ENCODE measurements at regions not wholly inside any gene's neighbourhood (a gene's known extent, or its start where the extent isn't known, plus 50 kb on each side); places are given as distances from the start of the nearest gene placed in this dataset.

DNA sequence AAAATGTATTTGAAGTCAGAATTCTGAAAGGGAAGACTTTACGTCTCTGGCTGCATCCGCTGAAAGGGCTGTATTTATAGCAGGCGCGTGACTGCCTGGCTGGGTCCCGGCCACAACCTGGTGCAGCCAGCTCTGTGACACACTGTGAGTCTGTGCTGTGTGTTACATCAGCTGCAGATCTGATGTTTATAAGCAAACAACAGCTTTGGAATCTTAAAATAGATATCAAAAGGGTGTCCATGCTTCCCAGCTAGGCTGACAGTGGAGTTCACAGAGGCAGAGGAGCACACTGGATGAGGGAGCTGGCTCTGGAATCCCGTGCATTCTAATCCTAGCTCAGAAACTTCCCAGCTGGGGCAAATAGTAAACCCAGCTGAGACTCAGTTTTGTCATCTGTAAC lies 433.4 kb upstream of the BRINP1 start:
- no peak for DNase-seq

DNA sequence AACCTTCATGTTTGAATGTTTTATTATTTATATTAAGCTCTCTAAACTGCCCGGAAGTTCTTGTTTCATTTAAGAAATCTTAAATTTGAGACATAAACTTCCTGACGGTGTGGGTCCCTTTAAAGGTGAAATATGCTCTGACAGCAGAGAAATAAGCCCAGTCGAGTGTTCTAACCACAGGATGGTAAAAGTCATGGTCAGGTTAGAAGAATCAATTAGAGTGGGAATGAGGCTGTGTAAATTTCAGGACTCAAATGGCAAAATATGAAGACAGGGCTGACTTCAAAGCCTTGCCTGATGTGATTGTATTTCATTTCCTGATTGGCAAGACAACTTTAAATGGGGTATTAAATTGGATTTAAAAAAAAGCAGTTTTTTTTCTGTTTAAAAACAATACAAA lies 432.9 kb upstream of the BRINP1 start:
- DNase-seq: no peak

DNA sequence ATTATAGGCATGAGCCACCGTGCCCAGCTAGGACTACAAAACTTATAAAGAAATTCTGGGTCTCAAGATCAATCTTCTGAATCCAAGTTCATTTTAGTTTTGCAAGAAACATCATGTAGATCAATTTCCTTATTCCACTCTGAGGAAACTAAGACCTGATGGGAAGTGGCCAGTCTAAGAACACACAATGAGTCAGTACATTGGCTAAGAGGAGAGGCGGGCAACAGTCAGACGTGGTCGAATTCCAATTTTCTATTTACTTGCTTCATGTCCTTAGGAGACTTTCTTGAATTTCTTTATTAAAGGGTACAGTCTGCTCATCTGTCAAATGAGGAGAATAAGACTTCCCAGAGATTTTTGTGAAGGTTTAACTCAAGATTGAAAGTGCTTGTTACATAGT lies 432.1 kb upstream of the BRINP1 start:
- DNase-seq: no peak

GRCh38 chr9:119795395-119795794 lies 426.2 kb upstream of the BRINP1 start:
- no peak for DNase-seq

DNA sequence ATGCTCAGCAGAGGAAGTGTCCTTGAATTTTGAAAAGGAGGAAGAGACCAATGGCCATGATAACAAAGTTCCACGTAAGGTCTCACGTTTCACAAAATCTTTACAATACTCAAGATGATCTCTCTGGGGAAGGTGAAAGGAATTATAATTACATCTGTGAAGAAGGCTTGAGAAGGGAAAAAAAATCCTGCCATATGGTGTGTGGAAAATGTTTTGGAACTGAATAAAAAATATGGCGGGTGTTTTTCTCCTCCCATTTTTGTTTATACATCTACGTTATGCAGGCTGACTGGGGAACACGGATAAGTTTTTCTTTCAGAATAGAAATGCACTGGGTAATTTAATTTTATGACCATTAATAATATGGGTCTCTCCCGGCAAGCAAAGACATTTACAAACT lies 425.6 kb upstream of the BRINP1 start:
- DNase-seq: no peak

DNA sequence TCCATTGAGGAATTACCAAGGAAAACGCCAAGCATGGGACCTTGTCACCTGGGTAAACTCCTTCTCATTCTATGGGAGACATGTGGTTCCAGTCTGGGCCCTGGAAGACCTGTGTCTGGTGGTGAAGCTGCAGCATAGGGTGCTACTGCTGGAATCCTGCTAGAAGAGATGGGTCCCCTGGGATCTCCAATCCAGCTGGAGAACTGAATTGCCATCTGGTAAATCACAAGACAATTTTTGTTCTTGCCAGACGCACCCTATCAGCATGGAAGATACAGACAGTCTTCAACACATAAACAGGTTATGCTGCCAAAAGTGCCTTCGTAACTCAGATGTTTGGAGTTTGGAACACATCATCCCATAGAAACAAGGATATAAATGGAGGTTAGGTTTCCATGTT lies 424.0 kb upstream of the BRINP1 start:
- no peak for DNase-seq

GRCh38 chr9:119792242-119792641 lies 423.0 kb upstream of the BRINP1 start:
- DNase-seq: no peak

- DNase-seq: no peak
Observed at GRCh38 chr9:119789987-119790386, 420.8 kb upstream of the BRINP1 start.

- DNase-seq: no peak
Observed at GRCh38 chr9:119788921-119789320, 419.7 kb upstream of the BRINP1 start.

DNA sequence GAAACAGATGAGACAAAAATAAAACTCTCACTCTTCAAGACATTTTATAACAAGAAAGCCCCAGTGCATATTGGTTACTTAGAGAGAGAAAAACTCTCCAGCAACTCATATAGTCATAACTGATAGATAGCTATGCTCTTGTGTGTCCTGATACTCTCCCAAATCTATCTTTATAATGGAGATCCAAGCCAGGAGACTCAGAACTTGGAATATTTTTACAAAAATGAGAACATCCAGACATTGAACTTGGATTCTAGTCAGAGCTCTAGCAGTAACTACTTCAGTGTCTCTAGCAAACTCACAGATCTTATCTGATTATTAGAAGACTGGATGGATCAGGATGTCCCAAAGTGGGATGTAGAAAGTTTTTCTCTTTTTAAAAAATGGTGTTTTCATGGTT lies 412.7 kb upstream of the BRINP1 start:
- DNase-seq: no peak

DNA sequence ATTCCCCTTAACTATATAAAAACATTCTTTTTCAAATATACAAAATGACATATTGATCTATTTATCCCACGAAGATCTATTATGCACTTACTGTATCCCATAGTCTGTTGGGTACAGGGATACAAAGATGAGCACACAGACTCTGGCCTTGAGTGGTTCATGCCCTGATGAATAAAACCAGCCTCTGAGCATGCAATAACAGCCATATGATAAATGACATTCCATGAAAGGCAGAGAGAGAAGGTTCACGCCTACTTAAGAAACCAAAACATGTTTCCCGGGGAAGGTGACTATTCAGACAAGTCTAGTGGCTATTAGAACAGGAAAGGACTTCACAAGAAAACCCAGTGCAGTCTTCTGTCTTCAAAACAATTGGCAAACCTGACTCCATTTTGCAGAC lies 406.2 kb upstream of the BRINP1 start:
- DNase-seq: no peak

DNA sequence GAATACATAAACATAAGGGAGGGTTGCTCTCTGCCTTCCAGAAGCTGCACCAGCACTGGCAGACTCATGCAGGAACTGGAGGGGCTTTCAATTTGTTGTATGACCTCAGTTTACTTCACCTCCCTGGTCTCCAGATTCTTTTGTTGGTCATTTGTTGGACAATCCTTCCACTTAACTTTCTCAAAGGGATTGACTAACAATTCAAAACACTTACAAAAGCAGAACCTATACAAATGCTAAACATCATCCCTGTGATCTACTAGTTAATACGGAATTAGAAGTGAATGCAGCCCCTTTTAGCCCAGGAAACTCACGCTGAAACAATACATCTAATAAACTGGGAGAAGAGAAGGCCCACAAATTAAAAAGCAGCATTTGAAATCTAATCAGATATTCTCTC lies 404.6 kb upstream of the BRINP1 start:
- DNase-seq: no peak

DNA sequence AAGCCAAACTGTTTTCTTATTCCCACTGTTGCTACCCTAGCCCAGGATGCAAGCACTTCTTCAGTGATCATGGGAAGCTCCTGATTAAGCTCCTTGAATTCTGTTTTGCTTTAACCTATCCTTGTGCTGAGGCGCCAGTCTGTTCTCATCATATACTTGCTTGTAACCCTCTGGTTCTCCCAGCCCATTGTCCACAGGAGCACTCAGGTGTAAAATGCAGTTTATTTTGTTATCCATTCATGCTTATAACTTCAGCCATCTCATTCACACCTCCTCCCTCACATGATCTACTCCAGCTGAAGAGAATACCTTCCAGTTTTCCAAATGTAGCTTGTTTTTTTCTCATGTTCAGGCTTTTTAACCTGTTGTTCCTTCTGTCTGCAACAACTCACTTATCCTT lies 402.1 kb upstream of the BRINP1 start:
- DNase-seq: no peak

DNA sequence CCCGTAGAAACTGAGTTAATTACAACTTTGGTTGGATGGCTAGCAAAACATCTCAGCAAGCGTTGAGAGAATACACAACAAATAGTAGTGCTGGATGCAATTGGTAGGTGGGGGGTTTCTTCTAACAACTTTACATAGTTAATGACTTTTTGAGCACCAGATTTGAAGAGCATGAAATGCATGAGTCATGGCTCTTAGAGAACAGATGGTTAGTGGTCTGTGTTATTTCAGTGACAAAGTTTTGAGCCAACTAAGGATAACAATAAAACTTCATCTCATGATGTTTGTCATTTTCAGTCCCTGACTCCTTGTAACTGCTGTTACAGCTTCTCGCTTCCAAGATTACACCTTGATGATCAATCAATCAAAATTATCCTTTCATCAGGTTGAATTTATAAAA lies 399.0 kb upstream of the BRINP1 start:
- DNase-seq: no peak

GRCh38 chr9:119765632-119766175 lies 396.5 kb upstream of the BRINP1 start:
- DNase-seq: no peak

DNA sequence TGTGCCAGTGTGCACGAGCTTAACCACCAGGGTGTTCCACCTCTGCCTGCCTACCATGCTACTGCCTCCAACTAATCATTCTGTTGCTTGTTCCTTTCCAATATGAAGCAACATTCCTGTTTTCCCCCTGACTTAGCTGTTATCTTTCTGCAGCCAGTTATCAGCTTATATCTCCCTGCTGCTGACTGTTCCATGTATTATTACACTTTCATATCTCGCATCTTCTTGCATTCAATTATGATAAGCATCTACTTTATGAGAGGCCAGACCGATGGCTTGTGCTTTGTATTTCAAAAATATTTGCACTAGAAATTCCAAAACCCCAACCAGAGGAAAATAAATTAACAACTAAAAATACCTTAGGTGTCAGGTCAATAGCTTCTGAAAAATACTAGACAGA lies 394.0 kb upstream of the BRINP1 start:
- no peak for DNase-seq

- DNase-seq: no peak
Observed at GRCh38 chr9:119761812-119762211, 392.6 kb upstream of the BRINP1 start.

DNA sequence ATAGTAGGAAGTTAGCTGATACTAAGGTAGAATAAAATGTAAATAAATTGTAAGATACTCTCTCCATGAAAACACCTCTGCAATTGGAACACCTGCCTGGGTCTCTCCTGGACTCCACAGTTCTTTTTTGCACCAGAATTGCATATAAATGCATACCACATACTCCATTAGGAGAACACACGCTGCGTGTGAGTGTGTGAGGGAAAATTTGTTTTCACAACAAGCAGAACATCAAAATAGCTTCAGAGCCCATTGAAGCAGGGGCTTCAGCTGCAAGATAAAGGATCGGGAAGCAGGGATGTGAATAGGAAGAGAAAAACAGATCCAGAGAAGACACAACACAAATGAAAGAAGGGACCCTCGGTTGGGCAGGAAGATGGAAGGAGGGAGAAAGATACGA lies 389.8 kb upstream of the BRINP1 start:
- DNase-seq: no peak

DNA sequence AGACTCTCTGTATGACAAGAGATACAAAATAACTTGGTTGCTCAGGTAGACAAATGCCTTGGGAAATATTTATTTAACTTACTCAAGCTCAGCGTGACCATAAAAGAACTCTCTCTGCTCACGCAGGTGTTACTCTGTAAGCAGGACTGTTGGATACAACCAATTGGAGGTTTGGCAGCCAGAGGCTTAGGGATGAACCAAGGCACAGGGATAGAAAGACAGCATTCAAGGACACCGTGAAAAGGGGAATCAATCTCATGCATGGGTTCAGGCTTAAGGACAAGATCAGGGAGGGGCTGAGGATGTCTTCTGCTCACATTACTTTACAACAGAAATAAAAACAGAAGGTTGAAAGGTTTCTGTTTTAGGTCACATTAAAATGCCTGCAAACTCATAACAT lies 389.0 kb upstream of the BRINP1 start:
- DNase-seq: no peak

DNA sequence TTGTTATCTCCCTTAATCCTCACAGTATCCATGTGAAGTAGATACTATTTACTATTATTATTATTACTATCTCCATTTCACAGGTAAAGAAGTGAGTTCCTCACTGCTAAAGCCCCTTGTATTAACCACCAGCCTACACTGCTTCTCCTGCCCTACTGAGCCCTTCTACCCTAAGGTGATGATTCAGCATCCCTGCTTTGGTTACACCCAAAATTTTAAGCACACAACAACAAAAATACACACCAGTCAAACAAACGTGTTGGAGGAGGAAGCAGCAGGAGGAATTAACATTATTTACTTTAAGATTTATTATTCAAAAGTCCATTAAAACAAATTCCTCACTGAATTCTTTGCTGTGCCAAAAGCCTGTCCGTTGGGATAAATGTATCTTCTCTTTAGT lies 370.2 kb upstream of the BRINP1 start:
- DNase-seq: no peak

GRCh38 chr9:119736491-119737454 lies 367.5 kb upstream of the BRINP1 start:
- no peak for DNase-seq

GRCh38 chr9:119727988-119728387 lies 358.8 kb upstream of the BRINP1 start:
- no peak for DNase-seq

DNA sequence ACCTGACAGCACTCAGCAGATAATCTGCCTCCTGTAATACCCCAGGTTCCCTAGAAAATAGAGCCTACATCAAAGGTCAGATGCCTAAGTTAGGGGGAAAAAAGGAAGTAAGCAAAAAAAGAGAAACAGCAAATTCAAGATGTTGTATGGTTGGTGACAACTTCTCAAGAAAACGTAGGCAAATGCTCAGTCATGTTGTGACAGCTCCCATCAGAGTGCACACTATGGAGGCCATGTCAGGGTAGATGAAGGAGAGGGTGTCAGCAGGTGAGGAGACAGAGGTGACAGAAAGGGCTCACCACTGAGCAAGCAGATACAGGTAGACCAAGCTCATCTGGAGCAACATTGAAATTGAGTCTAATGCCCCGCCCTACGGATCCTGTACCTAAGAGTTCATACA lies 356.8 kb upstream of the BRINP1 start:
- DNase-seq: no peak

DNA sequence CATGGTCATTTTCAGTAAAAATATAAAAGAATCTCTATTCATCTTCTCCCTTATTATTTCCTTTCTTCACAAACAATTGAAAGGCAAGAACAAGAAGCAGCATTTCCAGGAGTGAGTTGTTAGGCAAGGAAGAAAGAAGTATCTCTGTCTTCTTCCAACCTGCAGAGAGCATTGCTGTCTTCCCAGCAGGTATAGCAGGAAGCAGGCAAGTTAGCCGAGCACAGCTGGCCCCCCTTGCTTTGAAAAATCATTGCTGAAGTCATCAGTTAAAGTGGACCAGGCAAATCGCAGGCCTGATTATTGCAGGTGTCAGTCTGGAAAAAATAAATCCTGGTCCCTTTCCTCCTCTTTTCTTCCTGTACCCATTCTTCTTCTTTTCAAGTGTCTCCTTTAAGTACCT lies 353.1 kb upstream of the BRINP1 start:
- DNase-seq: no peak

- no peak for DNase-seq
Observed at GRCh38 chr9:119712325-119712724, 343.1 kb upstream of the BRINP1 start.

Data from activated naive CD4-positive, alpha-beta T cell treated with Interleukin-2 at 50 U/mL for 16 hours (primary cell).